ENCODE measurements at regions not wholly inside any gene's neighbourhood (a gene's known extent, or its start where the extent isn't known, plus 50 kb on each side); places are given as distances from the start of the nearest gene placed in this dataset.
"Not testable (repeated sequence)": the region's sequence is repeated elsewhere in the genome, so short reads cannot be mapped to it uniquely, and the experiment has no call there.

GRCh38 chr7:91596287-91596686 is 284.2 kb downstream of the MTERF1 start:
- DNase-seq (ENCODE audit: insufficient read length) (no peak), FAIRE-seq (no peak)
- TF ChIP-seq POLR2AphosphoS5 (IDR thresholded peaks at IDR 0.05; ENCODE audit: low read depth, low read length) (no peak), POLR2A (IDR thresholded peaks at IDR 0.05; ENCODE audit: low read depth, low read length) (no peak), TAF1 (IDR thresholded peaks at IDR 0.05; ENCODE audit: borderline replicate concordance, low read depth, low read length) (no peak)

GRCh38 chr7:91598791-91599190 is 281.7 kb downstream of the MTERF1 start:
- no peak for FAIRE-seq
- TF ChIP-seq TAF1 (IDR thresholded peaks at IDR 0.05; ENCODE audit: borderline replicate concordance, low read depth, low read length): no peak
- no peak for TF ChIP-seq POLR2AphosphoS5 (IDR thresholded peaks at IDR 0.05; ENCODE audit: low read depth, low read length)
- TF ChIP-seq POLR2A (IDR thresholded peaks at IDR 0.05; ENCODE audit: low read depth, low read length): no peak
- DNase-seq (ENCODE audit: insufficient read length): no peak

GRCh38 chr7:91600112-91600511 is 280.4 kb downstream of the MTERF1 start:
- no peak for DNase-seq (ENCODE audit: insufficient read length)
- TF ChIP-seq POLR2A (IDR thresholded peaks at IDR 0.05; ENCODE audit: low read depth, low read length) (no peak), TAF1 (IDR thresholded peaks at IDR 0.05; ENCODE audit: borderline replicate concordance, low read depth, low read length) (no peak), POLR2AphosphoS5 (IDR thresholded peaks at IDR 0.05; ENCODE audit: low read depth, low read length) (no peak)
- no peak for FAIRE-seq

- no peak for FAIRE-seq
- no peak for DNase-seq (ENCODE audit: insufficient read length)
- TF ChIP-seq POLR2A (IDR thresholded peaks at IDR 0.05; ENCODE audit: low read depth, low read length) (no peak), TAF1 (IDR thresholded peaks at IDR 0.05; ENCODE audit: borderline replicate concordance, low read depth, low read length) (no peak), POLR2AphosphoS5 (IDR thresholded peaks at IDR 0.05; ENCODE audit: low read depth, low read length) (no peak)
Observed at GRCh38 chr7:91603707-91604106, 276.8 kb downstream of the MTERF1 start.

GRCh38 chr7:91608606-91609005 is 271.9 kb downstream of the MTERF1 start:
- FAIRE-seq: no peak
- TF ChIP-seq POLR2A (IDR thresholded peaks at IDR 0.05; ENCODE audit: low read depth, low read length): no peak
- no peak for TF ChIP-seq POLR2AphosphoS5 (IDR thresholded peaks at IDR 0.05; ENCODE audit: low read depth, low read length)
- TF ChIP-seq TAF1 (IDR thresholded peaks at IDR 0.05; ENCODE audit: borderline replicate concordance, low read depth, low read length): no peak
- no peak for DNase-seq (ENCODE audit: insufficient read length)

GRCh38 chr7:91609525-91609924 is 271.0 kb downstream of the MTERF1 start:
- TF ChIP-seq POLR2AphosphoS5 (IDR thresholded peaks at IDR 0.05; ENCODE audit: low read depth, low read length) (no peak), TAF1 (IDR thresholded peaks at IDR 0.05; ENCODE audit: borderline replicate concordance, low read depth, low read length) (no peak), POLR2A (IDR thresholded peaks at IDR 0.05; ENCODE audit: low read depth, low read length) (no peak)
- FAIRE-seq (no peak), DNase-seq (ENCODE audit: insufficient read length) (no peak)

- TF ChIP-seq POLR2AphosphoS5 (IDR thresholded peaks at IDR 0.05; ENCODE audit: low read depth, low read length) (no peak), TAF1 (IDR thresholded peaks at IDR 0.05; ENCODE audit: borderline replicate concordance, low read depth, low read length) (no peak), POLR2A (IDR thresholded peaks at IDR 0.05; ENCODE audit: low read depth, low read length) (no peak)
- no peak for DNase-seq (ENCODE audit: insufficient read length)
Observed at GRCh38 chr7:91614431-91614830, 266.1 kb downstream of the MTERF1 start.

GRCh38 chr7:91618776-91619765 is 261.4 kb downstream of the MTERF1 start:
- DNase-seq (ENCODE audit: insufficient read length) (no peak), FAIRE-seq (no peak)
- TF ChIP-seq POLR2A (IDR thresholded peaks at IDR 0.05; ENCODE audit: low read depth, low read length) (no peak), POLR2AphosphoS5 (IDR thresholded peaks at IDR 0.05; ENCODE audit: low read depth, low read length) (no peak), TAF1 (IDR thresholded peaks at IDR 0.05; ENCODE audit: borderline replicate concordance, low read depth, low read length) (no peak)

More at GRCh38 chr7:91614431-91614830, 266.1 kb downstream of the MTERF1 start:
- no peak for FAIRE-seq

- TF ChIP-seq TAF1 (IDR thresholded peaks at IDR 0.05; ENCODE audit: borderline replicate concordance, low read depth, low read length) (no peak), POLR2AphosphoS5 (IDR thresholded peaks at IDR 0.05; ENCODE audit: low read depth, low read length) (no peak), POLR2A (IDR thresholded peaks at IDR 0.05; ENCODE audit: low read depth, low read length) (no peak)
- no peak for DNase-seq (ENCODE audit: insufficient read length)
- FAIRE-seq: no peak
Observed at GRCh38 chr7:91620827-91621226, 259.7 kb downstream of the MTERF1 start.

GRCh38 chr7:91627324-91627723 is 253.2 kb downstream of the MTERF1 start:
- FAIRE-seq; DNase-seq (ENCODE audit: insufficient read length): not testable (repeated sequence)

- TF ChIP-seq POLR2A (IDR thresholded peaks at IDR 0.05; ENCODE audit: low read depth, low read length) (no peak), TAF1 (IDR thresholded peaks at IDR 0.05; ENCODE audit: borderline replicate concordance, low read depth, low read length) (no peak), POLR2AphosphoS5 (IDR thresholded peaks at IDR 0.05; ENCODE audit: low read depth, low read length) (no peak)
- DNase-seq (ENCODE audit: insufficient read length): no peak
- no peak for FAIRE-seq
Observed at GRCh38 chr7:91628742-91629141, 251.8 kb downstream of the MTERF1 start.

Measured in GM12892 (cell line).